Astrocyte (in vitro differentiated cells and primary cell): ENCODE measurements at regions not wholly inside any gene's neighbourhood (a gene's known extent, or its start where the extent isn't known, plus 50 kb on each side); places are given as distances from the start of the nearest gene placed in this dataset.

ENCODE experiments used
- DNase-seq: peaks from one replicate; pipeline ENCODE4 v3.0.0-alpha.2; 2010; ENCODE audit warnings: low read depth
- FAIRE-seq: peaks from 2 replicates; lab custom pipeline; 2011; peaks lifted over from hg19 to GRCh38; lab: Jason Lieb, UNC
- H2AFZ ChIP-seq: 2 replicates; pipeline ENCODE4 v1.6.0; 2012; ENCODE audit warnings: low read depth, low read length, inconsistent platforms
- H3K27ac ChIP-seq: 2 replicates; pipeline ENCODE4 v1.5.1; 2011; ENCODE audit warnings: low read depth, low read length, inconsistent platforms
- H3K27me3 ChIP-seq: 2 replicates; pipeline ENCODE4 v1.6.0; 2011; ENCODE audit warnings: low read length, inconsistent platforms; ENCODE audit not compliant: insufficient read depth
- H3K36me3 ChIP-seq: 2 replicates; pipeline ENCODE4 v1.5.1; 2011; ENCODE audit warnings: low read length, inconsistent platforms; ENCODE audit not compliant: insufficient read depth
- H3K4me1 ChIP-seq: 2 replicates; pipeline ENCODE4 v1.5.1; 2011; ENCODE audit warnings: low read length, inconsistent platforms; ENCODE audit not compliant: insufficient read depth
- H3K4me2 ChIP-seq: 2 replicates; pipeline ENCODE4 v1.6.0; 2012; ENCODE audit warnings: low read length, inconsistent platforms
- H3K4me3 ChIP-seq: 2 replicates; pipeline ENCODE4 v1.5.1; 2011; ENCODE audit warnings: low read depth, mild to moderate bottlenecking, low read length, inconsistent platforms; ENCODE audit not compliant: insufficient read depth
- H3K79me2 ChIP-seq: 2 replicates; pipeline ENCODE4 v1.6.0; 2012; ENCODE audit warnings: mild to moderate bottlenecking, low read length, inconsistent platforms; ENCODE audit not compliant: insufficient read depth
- H3K9ac ChIP-seq: 2 replicates; pipeline ENCODE4 v1.6.0; 2012; ENCODE audit warnings: mild to moderate bottlenecking, low read length, inconsistent platforms
- H3K9me3 ChIP-seq: 2 replicates; pipeline ENCODE4 v1.5.1; 2012; ENCODE audit warnings: low read depth, mild to moderate bottlenecking, low read length, inconsistent platforms; ENCODE audit not compliant: insufficient read depth
- H4K20me1 ChIP-seq: 2 replicates; pipeline ENCODE4 v1.6.0; 2012; ENCODE audit warnings: low read length, inconsistent platforms; ENCODE audit not compliant: insufficient read depth
- H3K27ac Mint-ChIP-seq: one replicate; pipeline ENCODE4 v1.8.0; 2021; ENCODE audit warnings: mild to moderate bottlenecking, mixed read lengths; ENCODE audit not compliant: unreplicated experiment
- H3K27me3 Mint-ChIP-seq: one replicate; pipeline ENCODE4 v1.8.0; 2021; ENCODE audit warnings: low read depth, mixed read lengths; ENCODE audit not compliant: unreplicated experiment
- H3K36me3 Mint-ChIP-seq: one replicate; pipeline ENCODE4 v1.8.0; 2021; ENCODE audit warnings: low read depth, mixed read lengths; ENCODE audit not compliant: unreplicated experiment
- H3K4me1 Mint-ChIP-seq: one replicate; pipeline ENCODE4 v1.8.0; 2021; ENCODE audit warnings: low read depth, mixed read lengths; ENCODE audit not compliant: unreplicated experiment
- H3K4me3 Mint-ChIP-seq: one replicate; pipeline ENCODE4 v1.8.0; 2021; ENCODE audit warnings: mild to moderate bottlenecking, moderate library complexity, mixed read lengths; ENCODE audit not compliant: unreplicated experiment
- H3K9me3 Mint-ChIP-seq: one replicate; pipeline ENCODE4 v1.8.0; 2021; ENCODE audit warnings: mild to moderate bottlenecking, mixed read lengths; ENCODE audit not compliant: unreplicated experiment
- EZH2 ChIP-seq: IDR thresholded peaks from 2 replicates; pipeline ENCODE4 v1.6.1; 2012; ENCODE audit warnings: mild to moderate bottlenecking, low read length, inconsistent platforms; ENCODE audit not compliant: insufficient read depth
- TF ChIP-seq, protein P1 (sequence below): IDR thresholded peaks from 2 replicates; pipeline ENCODE4 v1.5.1; 2011; ENCODE audit warnings: low read depth, mild to moderate bottlenecking, inconsistent platforms, low read length, moderate library complexity; ENCODE audit not compliant: insufficient read depth

DNA sequence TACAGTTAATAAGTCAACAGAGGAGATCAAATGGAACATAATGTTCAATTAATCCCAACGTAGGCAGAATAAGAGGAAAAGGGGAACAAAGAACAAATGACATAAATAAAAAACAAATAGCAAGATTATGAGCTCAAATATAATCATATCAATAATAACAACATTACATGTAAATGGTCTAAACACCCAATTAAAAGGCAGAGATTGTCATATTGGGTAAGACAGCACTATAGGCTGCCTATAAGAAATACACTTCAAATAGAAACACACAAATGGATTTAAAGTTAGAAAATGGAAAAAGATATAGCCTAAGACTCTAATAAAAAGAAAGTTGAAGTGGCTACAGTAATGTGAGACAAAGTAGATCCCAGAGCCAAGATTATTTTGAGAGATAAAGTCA, 126.4 kb upstream of the PTER start:
- Histone ChIP-seq H3K36me3 (no peaks in the 10 kb centered on the region), H3K4me2 (no peak overlapping the region), H4K20me1 (no peaks in the 10 kb centered on the region), H3K27me3 (no peaks in the 10 kb centered on the region), H3K4me3 (no peak overlapping the region), H3K9ac (no peak overlapping the region), H3K27ac (no peak overlapping the region), H3K4me1 (no peaks in the 10 kb centered on the region), H3K79me2 (no peaks in the 10 kb centered on the region), H2AFZ (no peak overlapping the region), H3K9me3 (peaks cover 5% of the 10 kb centered on the region)
- FAIRE-seq (no peak), DNase-seq (no peak)
- no peak for TF ChIP-seq EZH2
- TF ChIP-seq, protein P1, sequence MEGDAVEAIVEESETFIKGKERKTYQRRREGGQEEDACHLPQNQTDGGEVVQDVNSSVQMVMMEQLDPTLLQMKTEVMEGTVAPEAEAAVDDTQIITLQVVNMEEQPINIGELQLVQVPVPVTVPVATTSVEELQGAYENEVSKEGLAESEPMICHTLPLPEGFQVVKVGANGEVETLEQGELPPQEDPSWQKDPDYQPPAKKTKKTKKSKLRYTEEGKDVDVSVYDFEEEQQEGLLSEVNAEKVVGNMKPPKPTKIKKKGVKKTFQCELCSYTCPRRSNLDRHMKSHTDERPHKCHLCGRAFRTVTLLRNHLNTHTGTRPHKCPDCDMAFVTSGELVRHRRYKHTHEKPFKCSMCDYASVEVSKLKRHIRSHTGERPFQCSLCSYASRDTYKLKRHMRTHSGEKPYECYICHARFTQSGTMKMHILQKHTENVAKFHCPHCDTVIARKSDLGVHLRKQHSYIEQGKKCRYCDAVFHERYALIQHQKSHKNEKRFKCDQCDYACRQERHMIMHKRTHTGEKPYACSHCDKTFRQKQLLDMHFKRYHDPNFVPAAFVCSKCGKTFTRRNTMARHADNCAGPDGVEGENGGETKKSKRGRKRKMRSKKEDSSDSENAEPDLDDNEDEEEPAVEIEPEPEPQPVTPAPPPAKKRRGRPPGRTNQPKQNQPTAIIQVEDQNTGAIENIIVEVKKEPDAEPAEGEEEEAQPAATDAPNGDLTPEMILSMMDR, result no peak
- peaks cover 2% of the 10 kb centered on the region for H3K4me1 Mint-ChIP-seq
- no peaks in the 10 kb centered on the region for H3K36me3 Mint-ChIP-seq
- H3K4me3 Mint-ChIP-seq, result no peak overlapping the region
- H3K9me3 Mint-ChIP-seq, result peaks cover 11% of the 10 kb centered on the region
- H3K27ac Mint-ChIP-seq, result no peak overlapping the region
- no peaks in the 10 kb centered on the region for H3K27me3 Mint-ChIP-seq

DNA sequence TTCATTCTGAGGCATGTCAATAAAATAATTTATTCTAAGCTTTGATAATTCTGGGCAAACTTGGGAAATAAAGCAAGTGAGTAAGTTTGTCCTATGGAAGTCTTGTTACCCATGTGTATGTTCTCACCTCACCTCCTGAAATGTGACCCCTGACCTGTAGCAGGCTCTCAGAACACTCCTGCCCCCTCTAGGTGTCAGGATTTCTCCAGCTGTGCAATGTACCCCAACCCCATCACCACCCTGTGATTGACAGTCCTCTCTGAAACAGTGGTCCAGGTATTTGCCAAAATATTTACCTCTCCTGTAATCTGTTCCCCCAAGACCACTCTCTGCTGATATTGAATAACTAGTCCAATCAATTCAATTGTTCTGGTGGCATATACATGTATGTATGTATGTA, 122.6 kb upstream of the PTER start:
- Mint-ChIP-seq H3K27ac (no peak overlapping the region), H3K27me3 (no peaks in the 10 kb centered on the region), H3K4me3 (no peak overlapping the region), H3K4me1 (no peaks in the 10 kb centered on the region), H3K36me3 (no peaks in the 10 kb centered on the region), H3K9me3 (peaks cover 6% of the 10 kb centered on the region)
- Histone ChIP-seq H3K79me2 (no peaks in the 10 kb centered on the region), H2AFZ (no peak overlapping the region), H3K27me3 (no peaks in the 10 kb centered on the region), H3K27ac (no peak overlapping the region), H4K20me1 (no peaks in the 10 kb centered on the region), H3K36me3 (no peaks in the 10 kb centered on the region), H3K9ac (no peak overlapping the region), H3K4me1 (no peaks in the 10 kb centered on the region), H3K4me2 (no peak overlapping the region), H3K4me3 (no peak overlapping the region), H3K9me3 (peaks cover 3% of the 10 kb centered on the region)
- no peak for DNase-seq
- FAIRE-seq, result no peak
- TF ChIP-seq, protein P1, result no peak
- TF ChIP-seq EZH2, result no peak

DNA sequence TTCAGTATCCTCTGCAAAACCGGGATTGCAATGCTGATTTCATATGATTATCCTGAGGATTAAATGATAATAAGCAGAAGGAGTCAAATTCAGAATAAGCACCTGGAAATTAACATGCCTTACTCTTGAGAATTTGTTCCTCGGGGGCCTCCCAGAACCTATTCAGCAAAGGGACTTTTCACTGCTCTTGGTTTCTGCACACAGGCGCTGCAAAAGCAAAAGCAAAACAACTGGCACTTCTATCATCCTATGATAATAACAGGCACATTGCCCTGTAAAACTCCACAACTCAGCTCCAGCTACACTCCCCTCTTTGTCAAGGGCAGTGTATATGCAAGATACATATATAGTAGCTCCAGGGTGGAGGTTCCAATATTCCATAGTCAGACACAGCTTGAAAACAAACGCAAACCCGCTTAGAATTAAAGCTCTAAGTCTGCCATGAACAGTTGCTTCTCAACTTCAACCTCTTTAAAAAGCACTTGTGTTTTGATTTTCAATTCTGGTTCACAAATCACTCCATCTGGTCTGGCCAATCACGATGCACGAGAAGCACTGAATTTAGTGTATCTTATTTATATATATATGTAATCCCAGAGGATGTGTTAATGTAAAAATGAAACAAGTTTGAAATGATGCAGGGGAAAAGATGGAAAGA, 119.9 kb upstream of the PTER start:
- FAIRE-seq (no peak), DNase-seq (no peak)
- no peak overlapping the region for H3K4me3 ChIP-seq
- no peaks in the 10 kb centered on the region for H3K27me3 ChIP-seq
- TF ChIP-seq EZH2, result no peak
- TF ChIP-seq, protein P1, result no peak
- peaks cover 4% of the 10 kb centered on the region for H3K9me3 ChIP-seq
- no peaks in the 10 kb centered on the region for H3K36me3 Mint-ChIP-seq
- no peaks in the 10 kb centered on the region for H3K4me1 Mint-ChIP-seq
- H3K4me2 ChIP-seq, result no peak overlapping the region
- no peaks in the 10 kb centered on the region for H4K20me1 ChIP-seq
- H2AFZ ChIP-seq, result no peak overlapping the region
- no peak overlapping the region for H3K27ac ChIP-seq
- no peaks in the 10 kb centered on the region for H3K4me1 ChIP-seq
- H3K4me3 Mint-ChIP-seq, result no peak overlapping the region
- no peak overlapping the region for H3K9ac ChIP-seq
- no peaks in the 10 kb centered on the region for H3K27me3 Mint-ChIP-seq
- no peaks in the 10 kb centered on the region for H3K79me2 ChIP-seq
- H3K27ac Mint-ChIP-seq, result no peak overlapping the region
- H3K9me3 Mint-ChIP-seq, result no peaks in the 10 kb centered on the region
- H3K36me3 ChIP-seq, result no peaks in the 10 kb centered on the region
